HG02943 (cell line): ENCODE measurements at regions not wholly inside any gene's neighbourhood (a gene's known extent, or its start where the extent isn't known, plus 50 kb on each side); places are given as distances from the start of the nearest gene placed in this dataset.
"Not testable (repeated sequence)": the region's sequence is repeated elsewhere in the genome, so short reads cannot be mapped to it uniquely, and the experiment has no call there.

Experiments used
- ATAC-seq: cut with Tn5 transposase; IDR thresholded peaks from one replicate; pipeline ENCODE4 v1.9.1; 2021; ENCODE audit warnings: mild to moderate bottlenecking, low read depth, moderate library complexity; ENCODE audit not compliant: unreplicated experiment

DNA sequence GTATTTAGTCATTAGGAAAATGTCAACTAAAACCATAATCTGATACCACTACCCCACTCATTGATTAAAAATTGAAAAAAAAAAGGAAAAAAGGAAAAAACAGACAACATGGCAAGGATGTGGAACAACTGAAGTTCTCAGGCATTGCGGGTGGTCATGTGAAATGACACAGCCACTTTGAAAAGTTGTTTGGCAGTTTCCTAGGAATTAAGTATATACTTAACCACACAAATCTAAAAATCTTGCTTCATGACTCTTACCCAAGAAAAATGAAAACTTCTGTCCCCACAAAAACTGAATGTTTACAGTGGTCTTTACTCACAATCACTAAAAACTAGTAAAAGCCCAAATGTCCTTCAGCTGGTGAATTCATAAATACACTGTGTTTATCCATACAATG lies 254.5 kb downstream of the AHR start:
- no peak for ATAC-seq

DNA sequence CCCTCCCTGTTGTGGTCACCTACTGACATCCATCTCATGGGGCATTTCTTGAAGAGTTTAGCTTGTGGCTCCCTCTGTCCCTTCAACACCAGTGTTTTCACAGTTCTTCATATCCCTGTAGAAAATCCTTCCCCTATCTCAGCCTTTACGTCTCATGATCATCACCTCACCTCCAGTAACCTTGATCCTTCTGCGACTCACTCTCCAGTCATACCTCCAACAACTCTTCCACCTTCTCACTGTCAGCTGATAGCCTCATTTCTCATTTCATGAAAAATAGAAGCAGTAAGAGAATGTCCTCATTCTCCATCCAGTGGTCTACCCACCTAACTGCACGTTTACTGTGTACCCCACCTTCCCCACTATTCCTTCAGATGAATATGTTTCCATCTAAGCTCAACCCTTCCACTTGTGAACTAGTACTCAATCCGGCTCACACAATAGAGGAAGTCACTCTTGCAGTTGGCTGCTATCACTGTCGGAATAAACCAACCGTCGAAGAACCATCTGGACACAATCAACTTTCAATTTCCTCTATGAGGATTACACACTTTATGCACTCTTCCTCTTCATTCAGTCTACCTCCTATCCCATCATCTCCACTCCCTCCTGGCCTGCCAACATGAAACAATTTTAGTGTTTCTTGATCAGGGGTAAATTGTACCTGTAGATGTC lies 256.0 kb downstream of the AHR start:
- no peak for ATAC-seq

DNA sequence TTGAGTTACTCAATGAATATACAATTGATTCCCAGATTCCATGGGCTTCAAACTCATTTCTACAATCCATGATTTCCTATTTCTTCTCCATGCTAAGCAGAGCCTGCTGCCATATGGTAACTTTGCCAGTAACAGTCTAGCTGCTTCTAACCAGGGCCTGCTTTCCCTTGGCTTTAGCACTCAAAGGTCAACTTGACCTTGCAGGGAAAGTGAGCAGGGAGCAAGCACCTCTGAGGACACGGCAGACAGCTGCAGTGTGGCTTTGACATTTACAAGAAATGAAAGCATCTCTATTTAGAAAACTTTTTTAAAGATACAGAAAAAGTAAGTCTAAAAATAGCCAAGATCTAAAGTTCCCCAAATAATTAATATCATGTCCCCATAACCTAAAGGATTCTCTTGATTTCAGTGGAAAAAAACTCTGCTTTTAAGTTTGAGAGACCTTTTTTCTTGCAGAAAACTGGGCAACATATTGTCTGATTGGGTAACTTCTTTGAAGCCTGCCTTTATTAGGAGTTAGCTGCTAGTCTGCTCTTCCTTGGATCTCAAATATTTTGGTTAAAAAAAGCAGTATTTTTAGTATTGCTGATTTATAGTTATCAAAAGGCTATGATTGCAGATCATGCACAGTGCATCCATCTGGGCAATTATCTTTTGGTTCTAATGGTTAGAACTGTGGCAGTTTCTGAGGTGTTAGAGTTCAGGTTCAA lies 257.9 kb downstream of the AHR start:
- no peak for ATAC-seq

DNA sequence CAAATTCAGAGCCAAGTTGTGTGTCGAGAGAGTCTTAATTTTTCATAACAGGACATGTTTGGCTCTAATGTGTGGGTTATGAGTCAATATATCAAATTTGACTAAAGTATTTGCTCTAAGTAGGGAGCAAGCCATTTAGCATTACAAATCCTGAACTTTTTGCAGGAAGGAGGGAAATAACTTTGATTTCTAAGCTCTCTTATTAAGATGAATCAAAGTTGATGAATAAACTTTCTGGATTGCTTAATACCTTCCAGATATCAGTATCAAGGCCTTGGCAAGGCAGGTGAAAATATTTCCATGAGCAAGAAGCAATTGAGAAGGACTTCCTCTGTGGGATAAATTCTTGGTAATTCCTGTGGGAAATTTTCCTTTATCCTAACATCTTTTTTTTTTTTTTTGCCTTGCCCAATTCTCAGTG lies 258.8 kb downstream of the AHR start:
- ATAC-seq, result no peak

DNA sequence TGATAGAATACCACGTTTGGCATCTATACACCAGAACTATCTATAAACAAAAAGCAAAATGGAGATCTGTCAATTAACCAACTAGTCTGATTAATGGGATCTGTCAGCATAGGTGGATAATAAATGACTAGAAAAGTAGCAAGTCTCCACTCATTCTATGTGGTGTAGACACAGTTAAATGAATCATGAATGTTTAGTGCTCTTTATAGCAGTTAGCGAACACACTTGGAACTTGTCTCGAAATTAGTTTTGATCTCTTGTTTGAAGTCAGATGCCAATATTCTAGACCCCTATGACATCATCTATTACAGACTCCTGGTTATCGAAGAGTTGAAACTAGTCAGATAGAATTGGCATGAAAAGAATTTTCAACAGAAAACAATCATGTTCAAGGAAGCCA lies 259.7 kb downstream of the AHR start:
- ATAC-seq, result no peak

DNA sequence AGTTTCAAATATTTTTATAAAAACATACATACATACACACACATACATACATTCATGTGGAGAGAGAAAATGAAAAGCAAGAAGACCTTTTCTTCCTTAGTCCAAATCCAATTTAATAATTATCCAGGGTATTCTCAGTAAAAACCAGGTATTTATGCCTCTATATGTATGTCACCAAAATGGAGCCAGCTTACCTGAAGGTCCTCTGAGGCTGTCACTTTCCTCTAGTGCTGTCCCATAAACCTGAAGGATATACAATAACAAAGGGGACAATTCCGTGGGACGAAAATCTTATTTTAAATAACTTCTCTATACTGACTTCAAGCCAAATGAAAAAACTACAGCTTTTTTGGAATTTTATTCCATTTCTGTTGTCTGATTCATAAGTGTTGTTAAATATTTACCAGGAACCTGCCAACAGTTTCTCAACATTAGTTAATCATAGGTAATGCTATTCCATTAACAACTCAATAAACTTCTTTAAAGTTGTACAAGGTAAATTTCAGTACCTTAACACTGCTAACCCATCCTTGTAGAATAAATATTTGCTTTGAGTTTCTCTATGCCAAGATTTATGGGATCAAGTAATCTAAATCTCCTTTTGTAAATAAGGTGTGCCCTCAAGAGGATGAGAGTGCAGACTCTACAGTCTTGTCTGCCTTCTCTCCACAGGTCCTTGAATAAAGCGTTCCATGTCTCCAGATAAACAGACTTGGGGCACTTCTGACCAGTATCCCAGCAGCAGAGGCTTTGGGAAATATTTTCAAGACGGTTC lies 260.3 kb downstream of the AHR start:
- no peak for ATAC-seq

DNA sequence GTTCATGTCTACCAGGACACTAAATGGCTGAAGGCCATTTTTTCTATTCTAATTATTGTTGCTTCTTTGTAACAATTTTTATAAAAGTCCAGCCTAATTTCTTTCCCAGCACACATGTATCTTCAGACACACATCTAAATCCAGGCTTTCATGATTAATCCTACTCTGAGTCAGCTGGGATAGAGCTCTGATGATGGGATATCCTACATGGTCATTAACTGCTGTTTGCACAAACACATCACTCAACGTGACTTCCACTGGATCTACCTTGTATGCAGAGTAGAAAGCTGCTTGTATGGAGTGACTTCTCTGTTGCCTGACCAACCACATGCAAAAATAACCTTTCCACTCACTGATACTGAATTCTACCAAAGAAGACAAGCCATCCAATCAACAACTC lies 260.9 kb downstream of the AHR start:
- ATAC-seq, result no peak

DNA sequence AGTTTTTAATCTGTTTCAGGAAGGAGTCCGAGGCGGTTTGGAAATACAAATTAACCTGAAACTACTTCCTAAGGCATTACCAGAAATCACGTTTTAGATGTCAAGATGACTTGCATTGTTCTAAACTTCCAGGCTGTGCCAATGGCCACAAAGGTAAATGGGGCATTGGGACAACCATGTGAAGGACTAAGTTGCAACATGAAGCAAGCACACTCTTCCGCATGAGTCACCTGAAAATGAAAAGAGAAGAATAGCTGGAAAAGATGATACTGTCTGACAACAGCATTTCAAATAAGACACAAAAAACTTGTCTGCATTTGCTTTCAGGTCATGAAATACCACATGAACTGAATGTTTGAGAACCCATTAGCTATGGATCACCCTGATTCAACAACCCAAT lies 262.1 kb downstream of the AHR start:
- ATAC-seq, result no peak

DNA sequence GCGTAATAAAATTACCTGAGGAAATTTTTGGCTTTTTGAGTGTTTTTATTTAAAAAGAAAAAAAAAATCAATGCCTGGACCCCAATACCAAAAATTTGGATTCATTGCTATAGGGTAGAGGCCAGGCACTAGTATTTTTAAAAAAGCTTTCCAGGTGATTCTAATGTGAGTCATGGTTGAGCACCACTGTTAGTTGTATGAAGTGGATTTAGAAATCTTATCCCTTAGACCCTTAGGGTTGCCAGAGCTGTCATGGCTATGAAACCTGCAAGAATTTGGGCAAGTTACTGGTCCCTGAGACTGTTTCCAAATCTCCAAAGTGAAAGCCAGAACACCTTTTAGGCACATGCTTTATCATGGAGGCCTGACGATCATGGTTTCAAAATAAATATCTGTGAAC lies 262.5 kb downstream of the AHR start:
- no peak for ATAC-seq

DNA sequence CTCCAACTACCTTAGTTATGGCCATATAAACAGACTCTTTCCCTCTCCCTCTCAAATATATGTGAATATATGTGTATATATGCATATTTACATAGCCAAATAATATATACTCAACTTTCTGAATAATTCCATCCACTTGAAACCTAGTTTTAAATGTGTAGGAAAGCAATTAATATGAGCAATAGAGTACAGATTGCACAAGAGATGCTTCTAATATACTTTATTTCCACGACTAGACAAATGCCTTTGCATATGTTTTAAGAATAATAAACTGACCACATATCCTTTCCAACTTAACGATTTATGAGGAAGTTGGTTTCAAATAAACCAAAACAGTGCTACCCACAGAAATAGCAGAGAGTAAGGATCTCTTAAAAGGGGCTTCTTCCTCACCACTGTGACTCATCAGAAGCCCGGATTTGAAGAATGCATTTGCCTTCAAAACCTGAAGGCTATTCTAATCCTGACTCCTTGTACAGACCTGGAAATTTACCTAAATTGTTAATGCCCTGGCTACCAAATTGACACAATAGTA lies 266.3 kb downstream of the AHR start:
- ATAC-seq, result no peak

DNA sequence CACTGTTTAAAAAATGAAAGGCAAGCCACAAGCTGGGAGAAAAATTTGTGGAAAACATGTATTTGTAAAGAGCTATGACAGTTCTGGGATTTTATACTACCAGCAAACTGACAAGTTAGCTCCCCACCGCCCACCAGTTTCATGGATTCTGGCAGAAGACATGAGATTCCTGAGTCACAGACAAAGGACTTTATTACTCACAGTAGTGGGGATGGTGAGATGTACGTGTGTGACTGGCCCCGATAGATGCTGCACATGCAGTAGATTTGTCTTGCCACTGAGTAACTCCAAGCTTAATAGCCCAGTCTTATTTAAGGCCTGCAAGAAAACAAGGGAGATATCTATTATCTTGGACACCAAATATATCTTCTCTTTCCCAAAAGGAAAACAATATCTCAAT lies 281.7 kb downstream of the AHR start:
- ATAC-seq, result no peak

DNA sequence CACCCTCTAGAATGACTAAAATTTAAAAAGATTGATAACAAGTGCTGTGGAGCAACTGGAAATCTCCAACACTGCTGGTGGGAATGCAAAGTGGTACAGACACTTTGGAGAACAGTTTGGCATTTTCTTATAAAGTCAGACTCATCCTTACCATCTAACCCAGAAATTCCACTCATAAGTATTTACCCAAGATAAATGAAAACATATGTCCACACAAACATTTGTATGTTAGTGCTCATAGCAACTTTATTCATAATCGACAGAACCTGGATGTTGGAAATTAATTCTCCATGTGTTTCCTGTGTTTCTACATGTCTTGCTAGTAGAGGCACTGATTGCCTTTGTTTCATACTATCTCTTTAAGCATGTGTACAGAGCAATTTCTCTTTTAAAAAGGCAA lies 282.4 kb downstream of the AHR start:
- ATAC-seq, result no peak

DNA sequence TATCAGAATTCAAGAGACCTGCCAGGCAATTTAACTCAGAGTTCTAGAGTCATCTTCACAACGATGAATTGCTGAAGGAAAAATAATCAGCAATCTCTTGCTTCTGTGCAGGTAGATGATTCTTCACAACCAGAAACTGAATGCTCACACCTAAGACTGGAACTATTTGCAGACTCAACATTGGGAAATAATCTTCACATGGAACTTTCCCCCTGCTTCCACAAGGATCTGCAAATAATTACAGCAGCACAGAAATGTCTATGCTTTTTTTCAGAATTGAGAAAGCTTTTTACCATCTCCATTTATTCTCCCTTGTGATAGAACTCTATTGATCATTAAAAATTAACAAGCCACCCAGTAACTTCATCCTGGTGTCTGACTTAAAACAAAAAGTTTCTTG lies 282.8 kb downstream of the AHR start:
- ATAC-seq, result no peak

DNA sequence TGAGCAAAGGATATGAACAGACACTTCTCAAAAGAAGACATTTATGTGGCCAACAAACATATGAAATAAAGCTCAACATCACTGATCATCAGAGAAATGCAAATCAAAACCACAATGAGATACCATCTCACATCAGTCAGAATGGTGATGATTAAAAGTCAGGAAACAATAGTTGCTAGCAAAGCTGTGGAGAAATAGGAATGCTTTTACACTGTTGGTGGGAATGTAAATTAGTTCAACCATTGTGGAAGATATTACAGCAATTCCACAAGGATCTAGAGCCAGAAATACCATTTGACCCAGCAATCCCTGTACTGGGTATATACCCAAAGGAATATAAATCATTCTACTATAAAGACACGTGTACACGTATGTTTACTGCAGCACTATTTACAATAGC lies 284.2 kb downstream of the AHR start:
- not testable (repeated sequence) for ATAC-seq

DNA sequence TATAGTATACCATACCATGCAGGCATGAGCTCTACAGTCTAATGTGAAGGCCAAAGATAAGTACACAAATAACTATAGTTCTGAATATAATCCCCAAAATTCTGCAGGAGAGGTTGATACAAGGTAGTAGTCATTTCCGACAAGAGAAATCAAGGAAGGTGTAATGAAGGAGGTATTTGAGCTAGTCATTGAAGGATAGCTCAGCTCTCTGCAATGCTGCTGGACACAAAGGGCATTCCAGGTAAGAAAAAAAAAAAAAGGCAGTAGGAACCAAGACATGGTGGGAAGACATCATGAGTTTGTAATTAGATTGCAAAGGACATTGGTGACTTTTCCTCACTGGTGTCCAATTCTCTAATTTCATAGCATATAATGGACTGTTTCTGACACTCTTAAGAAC lies 285.3 kb downstream of the AHR start:
- no peak for ATAC-seq

DNA sequence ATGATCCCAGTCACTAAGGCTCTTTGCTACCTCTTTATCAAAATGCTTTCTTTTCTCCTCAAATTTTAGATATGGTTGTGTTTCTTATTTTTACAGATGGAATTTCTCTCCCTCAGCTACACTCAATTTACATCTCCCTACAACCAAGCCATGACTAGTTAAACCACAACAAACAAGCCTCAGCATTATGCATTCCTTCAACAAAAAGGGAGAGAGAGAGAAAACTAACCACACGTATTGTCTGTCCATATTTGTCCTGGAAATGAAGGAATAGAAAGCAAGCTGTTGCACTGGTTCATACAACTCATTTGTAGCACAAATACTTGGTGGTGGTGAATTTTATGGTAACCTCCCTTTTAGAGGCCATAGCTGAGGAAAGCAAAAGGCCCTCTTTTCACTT lies 286.4 kb downstream of the AHR start:
- no peak for ATAC-seq

DNA sequence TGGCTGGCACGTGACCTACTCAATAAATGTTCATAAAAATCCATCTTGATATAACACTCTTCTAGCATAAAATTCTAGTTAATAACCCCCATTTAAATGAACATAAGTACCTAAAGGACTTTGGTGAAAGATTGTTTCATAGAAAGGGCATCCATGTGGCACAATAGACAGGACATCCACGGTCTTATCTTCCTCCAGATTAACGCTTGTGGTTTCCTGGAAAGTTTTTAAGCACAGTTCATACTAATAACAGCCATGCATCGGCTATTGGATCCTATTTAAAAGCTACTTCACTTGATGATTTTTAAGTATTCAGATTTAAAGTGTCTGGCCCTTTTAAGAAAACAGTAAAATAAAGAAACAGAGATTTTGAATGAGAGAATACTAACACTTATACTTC lies 288.3 kb downstream of the AHR start:
- ATAC-seq, result no peak

DNA sequence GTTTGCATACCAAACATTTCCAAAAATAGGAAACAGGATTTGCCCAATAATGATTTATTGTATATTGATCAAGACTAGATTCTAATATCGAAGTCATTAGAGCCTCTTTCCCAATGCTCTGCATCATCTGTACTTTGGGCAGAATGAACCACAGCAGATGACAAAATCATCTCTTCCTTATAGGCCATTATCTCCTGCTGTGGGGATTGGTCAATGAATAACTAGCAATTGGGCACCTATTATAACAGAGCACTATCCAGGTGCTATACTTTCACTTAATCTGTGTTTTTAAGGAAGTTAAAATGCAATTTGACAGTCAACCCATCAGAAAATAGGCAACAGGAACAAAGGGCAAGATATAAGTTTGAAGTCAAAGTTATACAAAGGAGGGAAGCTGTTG lies 290.3 kb downstream of the AHR start:
- ATAC-seq, result no peak

DNA sequence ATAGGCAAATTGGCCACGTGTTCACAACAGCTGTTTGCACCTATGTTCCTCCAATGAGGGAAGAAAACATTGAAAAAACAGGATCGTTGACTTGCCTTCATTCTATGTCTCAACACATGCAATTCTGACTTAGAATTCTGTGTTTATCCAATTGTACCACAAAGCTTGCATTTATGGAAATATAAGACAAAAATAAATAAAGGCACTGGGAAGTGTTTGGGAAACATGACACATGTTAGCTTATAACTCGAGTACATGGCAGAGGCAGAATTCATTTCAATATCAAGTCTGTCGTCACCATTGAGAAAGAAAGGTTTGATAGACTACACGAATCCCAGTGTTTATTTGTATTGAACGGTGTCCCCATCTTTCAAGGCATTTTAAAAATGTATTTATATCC lies 291.2 kb downstream of the AHR start:
- no peak for ATAC-seq

DNA sequence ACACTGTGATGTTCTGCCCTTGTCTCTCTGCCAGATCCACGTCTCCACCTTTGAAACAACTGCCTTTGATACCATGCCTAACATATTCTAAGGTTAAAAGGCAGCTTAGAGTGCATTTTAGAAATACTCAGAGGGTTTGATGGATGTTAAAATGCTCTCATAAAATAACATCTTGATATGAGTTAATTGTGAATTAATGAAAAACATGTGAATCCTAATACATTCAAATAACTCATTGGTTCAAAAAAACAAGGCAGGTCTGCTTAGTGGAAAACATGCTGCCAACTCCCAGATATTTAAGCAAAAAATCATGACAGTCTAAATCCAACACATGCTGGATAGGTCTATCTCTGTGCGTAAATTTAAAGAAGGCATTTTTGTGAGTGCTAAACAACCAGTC lies 291.8 kb downstream of the AHR start:
- no peak for ATAC-seq

DNA sequence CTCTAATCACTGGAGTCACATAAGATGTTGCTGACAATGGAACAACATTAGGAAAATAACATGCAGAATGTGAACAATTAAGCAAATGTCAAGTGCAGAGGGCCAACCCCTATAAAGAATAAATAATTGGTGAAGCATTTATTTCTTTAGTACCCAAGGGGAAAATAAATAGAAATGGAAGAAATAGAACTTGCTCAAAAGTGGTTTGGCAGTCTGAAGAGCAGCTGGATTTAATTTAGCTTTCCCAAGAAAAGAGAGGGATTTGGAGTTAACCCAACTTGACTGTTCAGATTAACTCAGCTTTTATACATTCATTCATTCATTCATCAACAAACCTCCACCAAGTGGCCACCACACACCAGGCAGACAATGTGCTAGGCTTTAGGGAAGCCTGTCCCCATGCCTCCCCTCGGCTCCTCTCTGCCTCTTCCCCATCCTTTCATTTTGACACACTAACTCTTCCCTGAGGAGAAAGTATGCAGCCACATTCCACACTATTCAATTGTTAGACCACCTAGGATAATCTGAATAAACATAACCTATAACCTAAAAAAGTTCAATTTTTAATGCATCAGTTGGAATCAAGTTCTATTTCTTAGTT lies 295.5 kb downstream of the AHR start:
- ATAC-seq, result no peak
